LNCAP (cell line): ENCODE measurements at regions not wholly inside any gene's neighbourhood (a gene's known extent, or its start where the extent isn't known, plus 50 kb on each side); places are given as distances from the start of the nearest gene placed in this dataset.

Experiments used
- TF ChIP-seq, protein P1 (sequence below): fragments of 450-650 bp; IDR thresholded peaks from 2 replicates; pipeline ENCODE4 v1.5.1; 2017; ENCODE audit warnings: mild to moderate bottlenecking

DNA sequence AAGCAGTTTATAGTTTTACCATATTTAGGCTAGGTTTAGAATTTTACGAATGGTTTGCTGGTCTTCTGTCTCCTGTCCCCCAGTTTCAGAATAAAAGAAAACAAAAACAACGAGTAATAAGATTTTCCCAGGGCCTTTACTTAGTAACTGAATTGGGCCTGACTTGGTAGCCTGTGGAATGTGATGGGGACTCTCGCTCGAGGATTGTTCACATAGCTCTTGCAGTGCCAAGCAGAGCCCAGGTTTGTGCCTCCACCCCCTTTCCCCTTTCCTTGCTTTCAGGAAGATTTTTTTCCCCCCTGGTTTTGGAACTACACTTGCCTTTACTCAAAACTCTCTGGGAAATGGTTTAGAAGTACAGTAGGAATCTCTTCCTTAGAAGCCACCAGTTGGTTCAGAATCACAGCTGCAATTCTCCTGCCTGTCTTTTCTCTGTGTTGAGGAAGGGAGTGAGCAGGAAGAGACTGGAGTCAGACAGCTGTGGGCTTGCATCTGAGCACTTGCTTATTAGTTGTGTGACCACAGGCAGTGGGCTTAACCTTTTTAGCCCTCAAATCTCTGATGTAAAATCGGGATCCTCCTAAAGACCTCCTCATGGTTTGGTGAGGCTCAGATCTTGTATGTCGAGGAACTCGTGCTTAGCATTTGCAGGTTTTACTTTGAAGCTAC is 501.2 kb downstream of the PCNX1 start:
- TF ChIP-seq, protein P1, sequence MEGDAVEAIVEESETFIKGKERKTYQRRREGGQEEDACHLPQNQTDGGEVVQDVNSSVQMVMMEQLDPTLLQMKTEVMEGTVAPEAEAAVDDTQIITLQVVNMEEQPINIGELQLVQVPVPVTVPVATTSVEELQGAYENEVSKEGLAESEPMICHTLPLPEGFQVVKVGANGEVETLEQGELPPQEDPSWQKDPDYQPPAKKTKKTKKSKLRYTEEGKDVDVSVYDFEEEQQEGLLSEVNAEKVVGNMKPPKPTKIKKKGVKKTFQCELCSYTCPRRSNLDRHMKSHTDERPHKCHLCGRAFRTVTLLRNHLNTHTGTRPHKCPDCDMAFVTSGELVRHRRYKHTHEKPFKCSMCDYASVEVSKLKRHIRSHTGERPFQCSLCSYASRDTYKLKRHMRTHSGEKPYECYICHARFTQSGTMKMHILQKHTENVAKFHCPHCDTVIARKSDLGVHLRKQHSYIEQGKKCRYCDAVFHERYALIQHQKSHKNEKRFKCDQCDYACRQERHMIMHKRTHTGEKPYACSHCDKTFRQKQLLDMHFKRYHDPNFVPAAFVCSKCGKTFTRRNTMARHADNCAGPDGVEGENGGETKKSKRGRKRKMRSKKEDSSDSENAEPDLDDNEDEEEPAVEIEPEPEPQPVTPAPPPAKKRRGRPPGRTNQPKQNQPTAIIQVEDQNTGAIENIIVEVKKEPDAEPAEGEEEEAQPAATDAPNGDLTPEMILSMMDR: no peak

DNA sequence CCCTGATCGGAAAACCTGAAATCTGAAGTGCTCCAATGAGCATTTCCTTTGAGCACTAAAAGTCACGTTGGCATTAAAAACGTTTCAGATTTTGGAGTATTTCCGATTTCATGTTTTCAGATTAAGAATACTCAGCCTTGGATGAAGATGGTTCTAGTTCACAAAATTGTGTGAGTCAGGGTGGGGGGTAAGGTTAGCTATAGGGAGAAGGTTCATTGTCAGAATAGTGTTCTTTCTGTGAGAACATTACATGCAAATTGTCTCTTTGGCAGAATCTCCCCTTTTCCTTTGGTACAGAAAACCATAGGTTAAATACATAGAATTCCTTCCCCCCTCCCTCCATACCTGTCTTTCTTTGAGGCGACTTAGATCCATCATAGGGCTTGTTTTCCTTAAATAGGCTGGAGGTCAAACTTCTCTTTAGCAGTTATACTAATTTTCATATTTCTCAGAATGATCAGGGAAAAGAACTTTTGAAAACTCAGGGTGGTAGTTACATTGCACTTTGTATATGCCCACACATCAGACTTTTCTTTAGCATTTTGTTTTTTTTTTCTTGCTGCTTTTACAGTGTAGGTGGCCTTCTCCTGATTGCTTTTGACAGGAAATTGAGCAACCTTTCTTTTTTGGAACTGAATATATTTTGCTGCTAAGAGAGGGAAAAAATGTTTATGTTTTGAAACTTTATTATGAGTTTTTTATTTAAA is 503.5 kb downstream of the PCNX1 start:
- TF ChIP-seq, protein P1: no peak

DNA sequence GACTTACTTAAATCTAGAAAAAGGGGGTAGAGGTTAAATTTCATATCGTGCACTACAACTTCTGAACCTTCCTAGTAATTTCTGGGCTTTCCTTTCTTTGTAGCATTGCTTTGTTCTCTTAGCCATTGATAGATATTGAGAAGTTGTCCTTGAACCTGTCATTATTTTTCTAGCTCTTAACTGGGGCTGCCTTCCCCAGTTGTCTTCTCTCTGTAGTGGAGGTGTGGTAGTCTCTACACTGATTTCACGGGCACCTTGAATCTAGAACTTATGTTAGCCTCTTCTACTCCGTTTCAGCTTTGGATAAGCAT is 504.0 kb downstream of the PCNX1 start:
- TF ChIP-seq, protein P1: no peak

DNA sequence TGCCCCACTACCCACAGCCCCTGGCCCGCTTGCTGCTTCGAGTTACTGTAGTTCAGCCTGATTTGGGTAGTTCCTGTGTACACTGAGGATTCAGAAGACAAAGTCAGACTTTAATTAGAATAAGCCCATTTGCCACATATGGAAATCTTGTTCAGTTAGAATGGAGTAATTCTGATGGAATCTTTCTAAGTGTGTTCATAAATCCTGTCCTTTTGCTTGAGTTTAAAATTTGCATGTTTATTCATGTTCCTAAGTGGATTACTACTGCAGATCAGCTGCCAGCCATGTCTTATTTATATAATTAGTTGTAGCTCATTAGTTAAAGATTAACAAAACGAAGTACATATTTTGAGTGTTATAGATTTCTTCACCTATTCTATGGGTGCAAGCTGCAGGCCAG is 504.5 kb downstream of the PCNX1 start:
- TF ChIP-seq, protein P1: no peak

DNA sequence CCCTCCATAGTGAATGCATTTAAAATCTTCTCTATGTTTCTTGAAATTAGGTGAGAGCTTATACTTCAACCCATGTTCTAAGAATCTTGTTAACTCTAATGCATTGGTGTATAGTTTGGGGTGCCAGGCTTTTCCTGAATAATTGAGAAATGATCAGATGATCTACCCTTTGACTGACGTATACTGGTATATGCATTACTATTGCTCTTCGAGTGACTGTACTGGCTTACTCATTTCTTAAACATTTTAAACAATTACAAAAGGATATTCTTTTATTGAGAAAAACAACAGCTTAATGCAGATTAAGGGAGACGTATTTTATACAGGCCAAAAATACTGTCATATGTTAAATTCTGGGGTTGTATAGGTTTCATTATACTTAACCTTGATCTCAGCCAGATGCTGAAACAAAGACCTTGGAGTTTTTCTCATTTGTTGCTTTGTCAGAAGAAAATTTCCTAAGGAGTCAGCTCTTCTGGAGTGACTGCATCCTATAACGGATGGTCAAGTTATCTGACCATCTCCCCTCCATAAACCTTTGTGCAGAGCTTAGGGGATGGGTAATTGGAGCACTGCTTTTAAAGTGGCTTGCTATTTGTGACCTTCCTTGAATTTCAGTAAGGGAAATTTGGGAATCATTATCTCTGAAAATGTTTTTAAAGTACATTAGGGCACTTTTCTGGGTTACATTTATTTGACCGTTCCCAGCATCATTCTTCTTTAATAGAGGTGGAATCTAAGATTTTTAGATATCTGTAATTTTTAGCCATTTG is 507.6 kb downstream of the PCNX1 start:
- TF ChIP-seq, protein P1: no peak

DNA sequence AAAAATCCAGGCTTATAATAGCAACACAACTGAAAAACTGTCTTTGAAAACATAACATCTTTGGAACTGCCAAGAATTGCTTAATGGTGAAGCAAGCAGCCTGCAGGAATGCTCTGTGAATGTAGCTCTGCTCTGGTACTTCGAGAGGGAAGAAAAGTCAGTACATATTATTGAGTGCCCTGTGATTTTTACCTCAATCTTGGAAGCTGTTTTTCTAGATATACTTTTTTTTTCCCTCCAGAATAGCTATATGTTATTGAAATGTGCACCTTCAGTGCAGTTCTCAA is 508.1 kb downstream of the PCNX1 start:
- TF ChIP-seq, protein P1: no peak

DNA sequence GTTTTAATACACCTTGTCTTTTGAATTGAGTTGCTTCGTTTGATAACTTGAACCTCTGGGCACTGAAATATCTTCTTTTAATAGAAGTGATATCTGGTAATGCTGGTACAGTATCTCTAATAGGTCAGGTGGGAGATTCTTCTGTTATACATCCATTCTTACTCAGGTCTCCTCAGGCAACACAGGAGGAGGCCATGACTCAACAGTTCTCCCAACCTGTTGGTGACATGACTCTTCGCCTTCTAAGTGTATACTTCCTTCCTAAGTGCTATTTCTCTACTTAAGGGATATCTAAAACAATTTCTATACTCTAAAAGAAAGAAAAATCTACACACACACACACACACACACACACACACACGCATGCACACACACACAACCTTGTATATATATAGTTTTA is 509.1 kb downstream of the PCNX1 start:
- TF ChIP-seq, protein P1: no peak
